ENCODE measurements at regions not wholly inside any gene's neighbourhood (a gene's known extent, or its start where the extent isn't known, plus 50 kb on each side); places are given as distances from the start of the nearest gene placed in this dataset.

DNA sequence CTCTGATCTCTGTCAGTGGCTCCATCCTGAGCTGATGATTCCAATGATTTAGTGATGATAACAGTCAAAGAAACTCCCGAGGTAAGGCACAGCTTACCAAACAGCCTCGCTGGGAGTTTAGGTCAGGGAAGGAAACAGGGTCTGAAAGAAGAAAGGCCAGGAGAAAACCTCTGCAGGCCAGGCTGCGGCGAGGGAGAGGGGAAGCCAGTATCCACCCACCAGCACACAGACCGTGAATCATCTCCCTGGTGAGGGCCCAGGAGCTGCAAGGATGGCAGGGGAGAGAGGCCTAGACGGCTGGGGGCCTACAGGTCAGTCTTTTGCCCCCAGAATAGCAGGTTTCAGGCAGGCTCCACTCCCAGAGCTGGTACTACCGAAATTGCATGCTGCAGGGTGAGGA, 590.5 kb downstream of the CCDC171 start:
- in situ Hi-C loops (cut with MboI; ENCODE audit: low sequenced_read_pairs, unreplicated experiment), result no loop called here
- TF ChIP-seq CTCF (IDR thresholded peaks at IDR 0.05; ENCODE audit: borderline replicate concordance, control extremely low read depth, extremely low read depth, insufficient read depth, missing control alignments), result no peak

GRCh38 chr9:16143947-16144890, 591.4 kb downstream of the CCDC171 start:
- no peak for TF ChIP-seq CTCF (IDR thresholded peaks at IDR 0.05; ENCODE audit: borderline replicate concordance, control extremely low read depth, extremely low read depth, insufficient read depth, missing control alignments)
- in situ Hi-C loops (cut with MboI; ENCODE audit: low sequenced_read_pairs, unreplicated experiment), result no loop called here
- no peak for DNase-seq (ENCODE audit: low spot score)

More for the DNA sequence above, 590.5 kb downstream of the CCDC171 start:
- DNase-seq (ENCODE audit: low spot score), result no peak

DNA sequence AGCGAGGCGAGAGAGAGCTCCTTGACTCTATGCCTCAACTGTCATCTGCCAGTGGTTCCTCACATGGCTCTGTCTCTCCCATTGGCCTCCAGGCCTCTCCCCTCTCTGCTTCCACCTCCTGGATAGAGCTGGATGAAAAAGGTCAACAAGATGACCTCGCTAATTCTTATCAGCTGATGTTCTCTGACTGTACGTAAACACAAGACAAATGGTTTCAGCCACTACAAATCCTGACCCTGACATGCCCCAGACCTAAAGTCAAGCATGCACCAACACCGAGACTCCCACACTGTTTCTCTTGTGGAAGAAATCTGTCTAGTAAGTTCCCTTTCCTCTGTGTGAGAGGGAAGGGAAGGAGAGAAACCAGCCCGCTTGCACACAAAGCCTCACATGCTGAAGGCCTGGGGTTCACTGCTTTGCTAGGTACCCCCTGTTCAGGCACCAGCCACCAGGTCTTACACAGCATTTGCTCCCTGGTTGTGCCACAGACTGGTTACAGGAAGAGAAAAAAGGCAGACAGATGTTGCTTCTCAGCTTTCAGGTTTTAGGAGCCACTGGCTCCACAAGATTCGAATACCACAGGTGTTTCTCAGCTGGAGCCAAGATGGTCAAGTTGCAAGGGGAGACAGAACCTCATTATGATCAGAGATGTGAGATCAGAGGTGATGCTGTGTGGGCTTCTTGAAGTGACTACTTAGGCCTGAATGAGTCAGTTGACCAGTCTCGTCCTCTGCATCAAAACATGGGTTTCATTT, 592.5 kb downstream of the CCDC171 start:
- in situ Hi-C loops (cut with MboI; ENCODE audit: low sequenced_read_pairs, unreplicated experiment), result no loop called here

DNA sequence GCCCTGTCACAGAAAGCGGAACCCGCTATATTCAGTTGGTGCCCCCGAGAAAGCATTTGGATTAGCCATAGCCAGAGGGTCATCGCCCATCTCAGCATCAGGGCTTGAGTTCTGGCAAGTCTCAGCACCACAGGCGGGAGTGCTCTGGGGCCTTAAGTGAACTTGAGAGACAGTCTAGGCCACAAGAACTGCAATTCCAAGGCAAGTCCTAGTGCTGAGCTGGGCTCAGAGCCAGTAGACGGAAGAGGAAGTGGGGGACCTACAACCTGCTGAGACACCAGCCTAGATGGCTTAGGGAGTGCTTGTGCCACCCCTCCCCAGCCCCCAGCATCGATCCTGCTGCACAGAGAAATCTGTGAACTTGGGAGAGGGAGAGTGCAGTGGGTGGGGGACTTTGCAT, 594.9 kb downstream of the CCDC171 start:
- in situ Hi-C loops (cut with MboI; ENCODE audit: low sequenced_read_pairs, unreplicated experiment), result no loop called here
- no peak for DNase-seq (ENCODE audit: low spot score)
- no peak for TF ChIP-seq CTCF (IDR thresholded peaks at IDR 0.05; ENCODE audit: borderline replicate concordance, control extremely low read depth, extremely low read depth, insufficient read depth, missing control alignments)

More for the DNA sequence above, 592.5 kb downstream of the CCDC171 start:
- no peak for DNase-seq (ENCODE audit: low spot score)
- TF ChIP-seq CTCF (IDR thresholded peaks at IDR 0.05; ENCODE audit: borderline replicate concordance, control extremely low read depth, extremely low read depth, insufficient read depth, missing control alignments), result no peak

DNA sequence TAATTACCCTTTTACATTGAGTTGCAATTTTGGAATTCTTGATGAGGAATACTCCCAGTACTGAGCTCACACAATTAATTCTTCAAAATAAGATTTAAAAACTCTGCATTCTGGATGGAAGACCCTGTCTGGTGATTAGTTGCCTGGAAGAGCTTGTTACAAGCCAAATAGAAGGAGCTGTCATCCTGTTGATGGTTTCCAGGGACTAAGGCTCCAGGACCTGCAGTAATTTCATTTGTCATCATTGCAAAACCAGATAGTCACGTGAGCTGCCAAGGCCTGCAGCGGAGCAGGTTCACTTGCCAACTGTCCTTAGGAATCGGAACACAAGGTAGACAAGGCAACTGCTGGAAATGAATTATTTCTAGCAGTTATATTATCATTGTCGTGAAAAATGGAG, 597.7 kb downstream of the CCDC171 start:
- TF ChIP-seq CTCF (IDR thresholded peaks at IDR 0.05; ENCODE audit: borderline replicate concordance, control extremely low read depth, extremely low read depth, insufficient read depth, missing control alignments), result no peak
- in situ Hi-C loops (cut with MboI; ENCODE audit: low sequenced_read_pairs, unreplicated experiment), result no loop called here
- no peak for DNase-seq (ENCODE audit: low spot score)

- in situ Hi-C loops (cut with MboI; ENCODE audit: low sequenced_read_pairs, unreplicated experiment), result no loop called here
- DNase-seq (ENCODE audit: low spot score), result no peak
- TF ChIP-seq CTCF (IDR thresholded peaks at IDR 0.05; ENCODE audit: borderline replicate concordance, control extremely low read depth, extremely low read depth, insufficient read depth, missing control alignments), result no peak
Observed at GRCh38 chr9:16150938-16151650, 598.3 kb downstream of the CCDC171 start.

All from GM13976 (cell line).